ENCODE measurements at regions not wholly inside any gene's neighbourhood (a gene's known extent, or its start where the extent isn't known, plus 50 kb on each side); places are given as distances from the start of the nearest gene placed in this dataset.

DNA sequence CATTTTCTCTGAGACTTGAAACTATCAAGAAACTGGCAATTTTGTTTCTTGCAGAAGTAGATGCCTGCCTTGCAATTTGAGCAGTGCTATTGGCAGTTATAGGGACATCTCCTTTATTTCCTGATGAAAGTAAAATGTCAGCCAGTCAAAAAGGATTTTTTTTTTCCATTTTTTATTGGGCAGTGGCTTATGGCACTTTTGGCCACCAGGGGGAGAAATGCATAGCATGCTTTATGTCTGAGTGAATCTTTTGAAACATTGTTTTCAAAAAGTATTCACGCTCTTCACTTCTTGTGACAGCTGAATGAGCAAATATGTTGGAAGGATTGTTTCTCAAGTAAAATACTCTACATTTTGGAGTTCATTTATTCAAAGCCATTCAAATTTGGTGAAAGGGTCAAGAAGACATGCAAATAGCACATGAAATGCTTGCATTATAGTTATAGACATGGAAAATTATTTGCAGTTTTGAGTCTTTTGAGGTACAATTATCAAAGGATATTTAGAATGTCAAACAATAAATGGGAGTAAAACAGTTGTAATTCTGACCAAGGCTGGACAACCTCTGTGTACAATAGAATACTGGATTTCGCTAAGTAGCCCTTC lies 491.0 kb downstream of the CDH2 start:
- no peak for ATAC-seq
- no peak overlapping the region for H3K27ac ChIP-seq
- no peaks in the 10 kb centered on the region for H3K36me3 ChIP-seq (ENCODE audit: insufficient read depth in 1 of 2, low read depth in 1 of 2)
- H3K27me3 ChIP-seq (ENCODE audit: insufficient read depth in 3 of 3, low read length in 2 of 3) = no peaks in the 10 kb centered on the region
- 72 to 84% (median 83%) methylated on average over 2 of the region's 2 CpGs for WGBS, 3 donors
- TF ChIP-seq, protein P1, sequence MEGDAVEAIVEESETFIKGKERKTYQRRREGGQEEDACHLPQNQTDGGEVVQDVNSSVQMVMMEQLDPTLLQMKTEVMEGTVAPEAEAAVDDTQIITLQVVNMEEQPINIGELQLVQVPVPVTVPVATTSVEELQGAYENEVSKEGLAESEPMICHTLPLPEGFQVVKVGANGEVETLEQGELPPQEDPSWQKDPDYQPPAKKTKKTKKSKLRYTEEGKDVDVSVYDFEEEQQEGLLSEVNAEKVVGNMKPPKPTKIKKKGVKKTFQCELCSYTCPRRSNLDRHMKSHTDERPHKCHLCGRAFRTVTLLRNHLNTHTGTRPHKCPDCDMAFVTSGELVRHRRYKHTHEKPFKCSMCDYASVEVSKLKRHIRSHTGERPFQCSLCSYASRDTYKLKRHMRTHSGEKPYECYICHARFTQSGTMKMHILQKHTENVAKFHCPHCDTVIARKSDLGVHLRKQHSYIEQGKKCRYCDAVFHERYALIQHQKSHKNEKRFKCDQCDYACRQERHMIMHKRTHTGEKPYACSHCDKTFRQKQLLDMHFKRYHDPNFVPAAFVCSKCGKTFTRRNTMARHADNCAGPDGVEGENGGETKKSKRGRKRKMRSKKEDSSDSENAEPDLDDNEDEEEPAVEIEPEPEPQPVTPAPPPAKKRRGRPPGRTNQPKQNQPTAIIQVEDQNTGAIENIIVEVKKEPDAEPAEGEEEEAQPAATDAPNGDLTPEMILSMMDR (IDR thresholded peaks at IDR 0.05) = peak; percentile 26
- no peaks in the 10 kb centered on the region for H3K4me1 ChIP-seq
- peaks cover 8% of the 10 kb centered on the region for H3K9me3 ChIP-seq
- no peak overlapping the region for H3K4me3 ChIP-seq
- no peak for DNase-seq
- intact Hi-C loops (cut with DNase I) = no loop called here

GRCh38 chr18:27685091-27685490 lies 491.8 kb downstream of the CDH2 start:
- H3K27ac ChIP-seq = no peak overlapping the region
- H3K4me1 ChIP-seq = no peaks in the 10 kb centered on the region
- H3K36me3 ChIP-seq (ENCODE audit: insufficient read depth in 1 of 2, low read depth in 1 of 2) = no peaks in the 10 kb centered on the region
- H3K27me3 ChIP-seq (ENCODE audit: insufficient read depth in 3 of 3, low read length in 2 of 3) = no peaks in the 10 kb centered on the region
- TF ChIP-seq, protein P1 (IDR thresholded peaks at IDR 0.05) = no peak
- no peak for ATAC-seq
- WGBS, 3 donors = 26 to 28% (median 27%) methylated on average over 3 of the region's 3 CpGs
- no peak for DNase-seq
- intact Hi-C loops (cut with DNase I) = no loop called here
- H3K9me3 ChIP-seq = peaks cover 8% of the 10 kb centered on the region
- no peak overlapping the region for H3K4me3 ChIP-seq

GRCh38 chr18:27674411-27674810 lies 489.3 kb upstream of the CHST9 start:
- DNase-seq = no peak
- H3K4me1 ChIP-seq = no peaks in the 10 kb centered on the region
- TF ChIP-seq, protein P1 (IDR thresholded peaks at IDR 0.05) = no peak
- WGBS, 3 donors = 91 to 93% (median 91%) methylated on average over 3 of the region's 3 CpGs
- H3K27me3 ChIP-seq (ENCODE audit: insufficient read depth in 3 of 3, low read length in 2 of 3) = no peaks in the 10 kb centered on the region
- no peaks in the 10 kb centered on the region for H3K9me3 ChIP-seq
- no peak overlapping the region for H3K4me3 ChIP-seq
- no peak for ATAC-seq
- intact Hi-C loops (cut with DNase I) = no loop called here
- no peak overlapping the region for H3K27ac ChIP-seq
- H3K36me3 ChIP-seq (ENCODE audit: insufficient read depth in 1 of 2, low read depth in 1 of 2) = no peaks in the 10 kb centered on the region

DNA sequence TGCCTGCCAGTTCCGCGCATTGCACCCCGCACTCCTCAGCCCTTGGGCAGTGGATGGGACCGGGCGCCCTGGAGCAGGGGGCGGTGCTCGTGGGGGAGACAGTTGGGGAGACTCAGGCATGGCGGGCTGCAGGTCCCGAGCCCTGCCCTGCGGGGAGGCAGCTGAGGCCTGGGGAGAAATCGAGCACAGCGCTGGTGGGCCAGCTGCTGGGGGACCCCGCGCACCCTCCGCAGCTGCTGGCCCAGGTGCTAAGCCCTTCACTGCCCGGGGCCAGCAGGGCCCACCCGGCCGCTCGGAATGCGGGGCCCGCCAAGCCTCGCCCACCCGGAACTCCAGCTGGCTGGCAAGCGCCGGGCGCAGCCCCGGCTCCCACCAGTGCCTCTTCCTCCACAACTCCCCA lies 488.8 kb upstream of the CHST9 start:
- TF ChIP-seq, protein P1 (IDR thresholded peaks at IDR 0.05) = no peak
- H3K4me3 ChIP-seq = no peak overlapping the region
- WGBS, 3 donors = 94 to 97% (median 95%) methylated on average over 19 to 27 of the region's 27 CpGs
- no peak overlapping the region for H3K27ac ChIP-seq
- no peaks in the 10 kb centered on the region for H3K4me1 ChIP-seq
- ATAC-seq (no peak), DNase-seq (no peak)
- H3K27me3 ChIP-seq (ENCODE audit: insufficient read depth in 3 of 3, low read length in 2 of 3) = no peaks in the 10 kb centered on the region
- no peaks in the 10 kb centered on the region for H3K9me3 ChIP-seq
- intact Hi-C loops (cut with DNase I) = no loop called here
- no peaks in the 10 kb centered on the region for H3K36me3 ChIP-seq (ENCODE audit: insufficient read depth in 1 of 2, low read depth in 1 of 2)

DNA sequence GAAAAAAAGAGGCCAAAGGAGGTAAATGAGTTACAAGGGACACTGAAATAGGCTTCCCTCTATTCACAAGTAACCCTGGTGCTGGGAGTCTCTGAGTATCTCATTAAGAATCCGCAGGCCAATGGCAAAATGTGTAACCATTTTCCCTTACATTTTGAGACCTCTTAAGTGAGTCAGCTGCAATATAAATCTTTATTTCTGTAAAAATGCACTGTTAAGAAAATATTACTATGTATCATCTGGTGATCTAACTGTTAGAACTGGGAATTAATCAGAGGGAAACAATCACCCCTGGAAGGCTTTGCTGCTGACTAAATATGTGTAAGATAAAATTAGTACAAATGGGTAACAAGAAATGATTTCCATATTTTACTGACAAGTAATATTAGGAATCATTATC lies 483.1 kb upstream of the CHST9 start:
- no peaks in the 10 kb centered on the region for H3K9me3 ChIP-seq
- WGBS, 3 donors = 90 to 95% (median 92%) methylated on average over 1 of the region's 1 CpG
- H3K4me1 ChIP-seq = no peaks in the 10 kb centered on the region
- no peak overlapping the region for H3K27ac ChIP-seq
- ATAC-seq (no peak), DNase-seq (no peak)
- no peak overlapping the region for H3K4me3 ChIP-seq
- TF ChIP-seq, protein P1 (IDR thresholded peaks at IDR 0.05) = no peak
- H3K36me3 ChIP-seq (ENCODE audit: insufficient read depth in 1 of 2, low read depth in 1 of 2) = no peaks in the 10 kb centered on the region
- intact Hi-C loops (cut with DNase I) = no loop called here
- H3K27me3 ChIP-seq (ENCODE audit: insufficient read depth in 3 of 3, low read length in 2 of 3) = no peaks in the 10 kb centered on the region

Data from psoas muscle (tissue), 7 donors.